WERI-Rb-1 (cell line): ENCODE measurements at regions not wholly inside any gene's neighbourhood (a gene's known extent, or its start where the extent isn't known, plus 50 kb on each side); places are given as distances from the start of the nearest gene placed in this dataset.

ENCODE experiments used
- DNase-seq: peaks from one replicate; pipeline ENCODE4 v3.0.0-alpha.2; 2020
- H3K27ac ChIP-seq: fragments of 250-450 bp; sonication (Bioruptor Pico); 2 replicates; pipeline ENCODE4 v1.5.1; 2020; ENCODE audit warnings: mild to moderate bottlenecking, moderate library complexity
- H3K27me3 ChIP-seq: fragments of 250-450 bp; sonication (Bioruptor Pico); 2 replicates; pipeline ENCODE4 v1.5.1; 2021; ENCODE audit warnings: mild to moderate bottlenecking, low read depth, moderate library complexity; ENCODE audit not compliant: insufficient read depth, severe bottlenecking
- H3K36me3 ChIP-seq: fragments of 250-450 bp; sonication (Bioruptor Pico); 2 replicates; pipeline ENCODE4 v1.5.1; 2020; ENCODE audit warnings: mild to moderate bottlenecking, moderate library complexity
- H3K4me3 ChIP-seq: 2 replicates; pipeline ENCODE4 v1.5.1; 2011; ENCODE audit warnings: low read depth, mild to moderate bottlenecking, control low read depth, low read length
- H3K9me3 ChIP-seq: fragments of 250-450 bp; sonication (Bioruptor Pico); 2 replicates; pipeline ENCODE4 v1.5.1; 2021; ENCODE audit warnings: mild to moderate bottlenecking, moderate library complexity; ENCODE audit not compliant: severe bottlenecking
- CTCF ChIP-seq: IDR thresholded peaks from 2 replicates; pipeline ENCODE4 v1.5.1; 2011; ENCODE audit warnings: low read depth, mild to moderate bottlenecking, control low read depth, inconsistent platforms, low read length

GRCh38 chr7:153576096-153576495 is 476.1 kb upstream of the DPP6 start:
- DNase-seq: no peak
- peaks cover under 1% of the 10 kb centered on the region for H3K27me3 ChIP-seq
- TF ChIP-seq CTCF: no peak
- no peaks in the 10 kb centered on the region for H3K36me3 ChIP-seq
- no peak overlapping the region for H3K27ac ChIP-seq
- peaks cover 3% of the 10 kb centered on the region for H3K9me3 ChIP-seq
- no peak overlapping the region for H3K4me3 ChIP-seq

GRCh38 chr7:153581419-153581818 is 470.8 kb upstream of the DPP6 start:
- Histone ChIP-seq H3K27ac (no peak overlapping the region), H3K9me3 (peaks cover 3% of the 10 kb centered on the region), H3K27me3 (peaks cover 17% of the 10 kb centered on the region), H3K4me3 (no peak overlapping the region), H3K36me3 (no peaks in the 10 kb centered on the region)
- TF ChIP-seq CTCF: no peak
- DNase-seq: no peak

- no peak for TF ChIP-seq CTCF
- Histone ChIP-seq H3K9me3 (no peaks in the 10 kb centered on the region), H3K36me3 (no peaks in the 10 kb centered on the region), H3K27me3 (peaks cover 33% of the 10 kb centered on the region), H3K27ac (no peak overlapping the region), H3K4me3 (no peak overlapping the region)
- no peak for DNase-seq
These were observed 468.1 kb upstream of the DPP6 start for GRCh38 chr7:153584132-153584531.

GRCh38 chr7:153588586-153588985 is 463.6 kb upstream of the DPP6 start:
- H3K27me3 ChIP-seq: peaks cover 67% of the 10 kb centered on the region
- H3K36me3 ChIP-seq: no peaks in the 10 kb centered on the region
- H3K4me3 ChIP-seq: no peak overlapping the region
- TF ChIP-seq CTCF: no peak
- H3K9me3 ChIP-seq: no peaks in the 10 kb centered on the region
- no peak for DNase-seq
- H3K27ac ChIP-seq: no peak overlapping the region

- peaks cover 70% of the 10 kb centered on the region for H3K27me3 ChIP-seq
- no peak for DNase-seq
- no peaks in the 10 kb centered on the region for H3K36me3 ChIP-seq
- no peak for TF ChIP-seq CTCF
- H3K27ac ChIP-seq: no peak overlapping the region
- H3K9me3 ChIP-seq: no peaks in the 10 kb centered on the region
- H3K4me3 ChIP-seq: no peak overlapping the region
These were observed 462.1 kb upstream of the DPP6 start for GRCh38 chr7:153590136-153590535.

GRCh38 chr7:153590571-153590970 is 461.6 kb upstream of the DPP6 start:
- Histone ChIP-seq H3K36me3 (no peaks in the 10 kb centered on the region), H3K4me3 (no peak overlapping the region), H3K27ac (no peak overlapping the region), H3K9me3 (no peaks in the 10 kb centered on the region), H3K27me3 (peaks cover 70% of the 10 kb centered on the region)
- TF ChIP-seq CTCF: no peak
- DNase-seq: no peak
